Natural killer cell (primary cell): ENCODE measurements at regions not wholly inside any gene's neighbourhood (a gene's known extent, or its start where the extent isn't known, plus 50 kb on each side); places are given as distances from the start of the nearest gene placed in this dataset.

Experiments
- ATAC-seq, 3 donors: fragments of 150-1000 bp in 2 of 3; fragments of 200-7000 bp in 1 of 3; cut with Tn5 transposase; 1 replicate in 1 of 3; 2 replicates in 2 of 3; pipeline ENCODE4 v1.10.0; 2021; ENCODE audit warnings: mild to moderate bottlenecking in 2 of 3, moderate library complexity in 2 of 3
- DNase-seq, 2 donors: peaks; one replicate each; pipeline versions ENCODE4 v3.0.0 to v3.0.0-alpha.2; 2013 to 2021; ENCODE audit warnings: mixed read lengths in 1 of 2
- H3K27ac ChIP-seq: one replicate; pipeline ENCODE4 v1.5.1; 2013; ENCODE audit warnings: mild to moderate bottlenecking, low read length
- H3K27me3 ChIP-seq: one replicate; pipeline ENCODE4 v1.6.1; 2013; ENCODE audit warnings: low read length; ENCODE audit not compliant: control insufficient read depth, insufficient read depth
- H3K36me3 ChIP-seq: one replicate; pipeline ENCODE4 v1.6.1; 2013; ENCODE audit warnings: low read length; ENCODE audit not compliant: control insufficient read depth, insufficient read depth
- H3K4me1 ChIP-seq: one replicate; pipeline ENCODE4 v1.6.1; 2013; ENCODE audit warnings: low read length; ENCODE audit not compliant: control insufficient read depth, insufficient read depth
- H3K4me3 ChIP-seq: one replicate; pipeline ENCODE4 v1.5.1; 2013; ENCODE audit warnings: low read length
- H3K9me3 ChIP-seq: one replicate; pipeline ENCODE4 v1.6.1; 2013; ENCODE audit warnings: low read length; ENCODE audit not compliant: control insufficient read depth, insufficient read depth
- H3K27ac Mint-ChIP-seq, 2 donors: one replicate each; pipeline ENCODE4 v1.8.0; 2022; ENCODE audit warnings: mild to moderate bottlenecking in 2 of 2, mixed read lengths in 2 of 2, moderate library complexity in 1 of 2
- H3K27me3 Mint-ChIP-seq, 2 donors: one replicate each; pipeline ENCODE4 v1.8.0; 2022; ENCODE audit warnings: low read depth in 2 of 2, mixed read lengths in 2 of 2
- H3K36me3 Mint-ChIP-seq: one replicate; pipeline ENCODE4 v1.8.0; 2022; ENCODE audit warnings: mixed read lengths
- H3K4me1 Mint-ChIP-seq, 2 donors: one replicate each; pipeline ENCODE4 v1.8.0; 2022; ENCODE audit warnings: mixed read lengths in 2 of 2
- H3K4me3 Mint-ChIP-seq: one replicate; pipeline ENCODE4 v1.8.0; 2022; ENCODE audit warnings: mild to moderate bottlenecking, moderate library complexity, mixed read lengths
- H3K9me3 Mint-ChIP-seq, 2 donors: one replicate each; pipeline ENCODE4 v1.8.0; 2022; ENCODE audit warnings: mixed read lengths in 2 of 2
- CTCF ChIP-seq: fragments of 200-600 bp; IDR thresholded peaks from one replicate; pipeline ENCODE4 v1.8.0; 2022; ENCODE audit warnings: antibody characterized with exemption
- WGBS: methylation state at CpG from one replicate; pipeline ENCODE4 v1.1.7; 2013; ENCODE audit warnings: missing lambda C conversion rate; ENCODE audit not compliant: insufficient coverage; 5-methylcytosine and 5-hydroxymethylcytosine counted together
- intact Hi-C: fragments of 100-400 bp; cut with micrococcal nuclease; formaldehyde crosslinking; loops from one replicate; pipeline ENCODE4 v1.14.2; 2022

- no peak overlapping the region for H3K4me3 ChIP-seq
- Mint-ChIP-seq H3K4me1 (peaks cover 5 to 7% of the 10 kb centered on the region in 2 donors), H3K27ac (no peak overlapping the region), H3K27me3 (no peaks in the 10 kb centered on the region), H3K36me3 (no peaks in the 10 kb centered on the region), H3K4me3 (no peak overlapping the region), H3K9me3 (no peaks in the 10 kb centered on the region)
- H3K27me3 ChIP-seq = no peaks in the 10 kb centered on the region
- no peak for TF ChIP-seq CTCF
- intact Hi-C loops = no loop called here
- no peak for ATAC-seq
- H3K9me3 ChIP-seq = no peaks in the 10 kb centered on the region
- H3K4me1 ChIP-seq = peaks cover 10% of the 10 kb centered on the region
- no peak overlapping the region for H3K27ac ChIP-seq
- DNase-seq = no peak
- WGBS = 65% methylated on average over 1 of the region's 1 CpG
- H3K36me3 ChIP-seq = no peaks in the 10 kb centered on the region
These were observed 94.1 kb downstream of the PHLDA1 start for GRCh38 chr12:75937486-75937885.

- H3K9me3 Mint-ChIP-seq = no peaks in the 10 kb centered on the region
- no peak overlapping the region for H3K4me3 Mint-ChIP-seq
- H3K4me1 ChIP-seq = peaks cover 10% of the 10 kb centered on the region
- H3K36me3 Mint-ChIP-seq = no peaks in the 10 kb centered on the region
- no peaks in the 10 kb centered on the region for H3K9me3 ChIP-seq
- H3K4me3 ChIP-seq = no peak overlapping the region
- intact Hi-C loops = no loop called here
- no peaks in the 10 kb centered on the region for H3K36me3 ChIP-seq
- 84% methylated on average over 4 of the region's 5 CpGs for WGBS
- peaks cover 2% of the 10 kb centered on the region for H3K27me3 ChIP-seq
- no peak for TF ChIP-seq CTCF
- H3K27ac ChIP-seq = no peak overlapping the region
- H3K4me1 Mint-ChIP-seq = peaks cover 5 to 7% of the 10 kb centered on the region in 2 donors
- H3K27ac Mint-ChIP-seq = no peak overlapping the region
- H3K27me3 Mint-ChIP-seq = peaks cover 0 to 3% of the 10 kb centered on the region in 2 donors
- ATAC-seq = no peak
- no peak for DNase-seq
These were observed 94.8 kb downstream of the PHLDA1 start for GRCh38 chr12:75936515-75937440.

- Mint-ChIP-seq H3K36me3 (no peaks in the 10 kb centered on the region), H3K27me3 (peaks cover 0 to 3% of the 10 kb centered on the region in 2 donors), H3K27ac (no peak overlapping the region), H3K4me1 (peaks cover 5 to 7% of the 10 kb centered on the region in 2 donors), H3K4me3 (no peak overlapping the region), H3K9me3 (no peaks in the 10 kb centered on the region)
- 92% methylated on average over 3 of the region's 3 CpGs for WGBS
- H3K9me3 ChIP-seq = no peaks in the 10 kb centered on the region
- H3K4me1 ChIP-seq = peaks cover 10% of the 10 kb centered on the region
- no peak overlapping the region for H3K27ac ChIP-seq
- peaks cover 2% of the 10 kb centered on the region for H3K27me3 ChIP-seq
- ATAC-seq = peak in 1 of 3 donors; percentile 14
- H3K36me3 ChIP-seq = no peaks in the 10 kb centered on the region
- no peak overlapping the region for H3K4me3 ChIP-seq
- no peak for DNase-seq
- TF ChIP-seq CTCF = no peak
- intact Hi-C loops = no loop called here
These were observed 95.9 kb downstream of the PHLDA1 start for GRCh38 chr12:75935539-75936242.
